NCI-H82 treated with DMSO at 0.1 percent for 48 hours (cell line): ENCODE measurements at regions not wholly inside any gene's neighbourhood (a gene's known extent, or its start where the extent isn't known, plus 50 kb on each side); places are given as distances from the start of the nearest gene placed in this dataset.
"Not testable (repeated sequence)": the region's sequence is repeated elsewhere in the genome, so short reads cannot be mapped to it uniquely, and the experiment has no call there.

Source experiments
- DNase-seq: peaks from one replicate; lab custom pipeline; 2025; ENCODE audit not compliant: unreplicated experiment; lab: John Stamatoyannopoulos, UW

DNA sequence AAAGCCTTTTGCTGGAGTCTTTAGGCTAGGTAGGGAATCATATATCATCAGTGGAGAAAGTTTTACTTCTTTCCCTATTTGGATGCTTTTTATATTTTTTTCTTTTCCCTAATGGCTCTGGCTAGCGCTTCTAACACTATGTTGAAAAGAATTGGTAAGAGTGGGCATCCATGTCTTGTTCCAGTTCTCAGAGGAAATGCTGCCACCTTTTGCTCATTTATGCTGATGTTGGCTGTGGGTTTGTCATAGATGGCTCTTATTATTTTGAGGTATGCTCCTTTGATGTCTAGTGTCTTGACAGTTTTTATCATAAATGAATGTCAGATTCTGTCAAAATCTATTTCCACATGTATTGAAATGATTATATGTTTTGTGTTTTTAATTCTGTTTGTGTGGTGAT is 1544.1 kb downstream of the REEP3 start:
- no peak for DNase-seq

DNA sequence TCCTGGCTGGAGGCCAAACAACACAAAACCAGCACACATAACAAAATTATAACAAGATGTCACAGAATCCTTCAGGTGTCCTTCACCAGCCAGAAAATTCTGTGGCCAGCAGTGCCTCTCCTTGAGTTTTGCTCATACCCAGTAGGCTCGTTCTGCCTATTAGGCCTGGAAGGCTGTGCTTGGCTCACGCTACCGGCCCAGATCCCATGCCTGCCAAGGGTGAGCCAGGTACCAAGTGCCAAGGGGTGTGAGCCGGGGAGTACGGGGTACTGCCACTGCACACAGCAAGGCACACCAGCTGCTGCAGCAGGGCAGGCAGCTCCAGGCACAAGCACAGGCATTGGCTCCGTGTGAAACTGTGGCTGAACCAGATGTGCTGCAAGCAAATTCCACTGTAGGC is 1562.0 kb downstream of the REEP3 start:
- no peak for DNase-seq

DNA sequence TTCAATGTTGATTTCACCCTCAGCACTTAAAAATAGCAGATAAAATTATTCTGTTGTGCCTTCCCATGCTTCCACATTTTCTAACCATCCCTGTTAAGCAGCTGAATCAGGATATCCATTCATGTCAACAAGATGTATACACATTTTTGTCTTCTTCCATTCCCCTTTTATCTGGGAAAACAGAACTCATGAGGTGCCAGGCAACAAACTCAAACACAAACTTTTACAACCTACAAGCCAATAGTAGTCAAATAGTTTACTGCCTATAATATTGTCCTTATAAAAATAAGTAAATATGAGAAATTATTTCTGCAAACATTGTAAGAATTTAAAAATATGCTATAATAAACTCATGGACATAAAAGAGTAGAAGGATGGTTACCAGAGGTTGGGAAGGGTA is 1569.8 kb downstream of the REEP3 start:
- no peak for DNase-seq

DNA sequence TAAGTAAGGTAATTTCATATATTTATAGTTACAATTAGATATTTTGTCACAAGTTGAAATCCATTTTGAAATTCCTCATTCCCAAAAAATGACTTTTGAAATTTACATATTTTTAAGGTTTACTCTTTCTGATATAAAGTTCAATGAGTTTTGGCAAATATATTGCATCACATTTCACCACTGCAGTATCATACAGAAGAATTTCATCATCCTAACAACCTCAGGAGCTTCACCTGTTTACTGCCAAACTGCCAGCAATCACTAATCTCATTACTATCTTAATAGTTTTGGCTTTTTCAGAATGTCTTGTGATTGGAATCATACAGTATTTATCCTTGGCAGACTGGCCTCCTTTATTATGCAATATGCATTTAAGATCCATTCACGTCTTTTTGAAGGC is 1578.9 kb downstream of the REEP3 start:
- no peak for DNase-seq

DNA sequence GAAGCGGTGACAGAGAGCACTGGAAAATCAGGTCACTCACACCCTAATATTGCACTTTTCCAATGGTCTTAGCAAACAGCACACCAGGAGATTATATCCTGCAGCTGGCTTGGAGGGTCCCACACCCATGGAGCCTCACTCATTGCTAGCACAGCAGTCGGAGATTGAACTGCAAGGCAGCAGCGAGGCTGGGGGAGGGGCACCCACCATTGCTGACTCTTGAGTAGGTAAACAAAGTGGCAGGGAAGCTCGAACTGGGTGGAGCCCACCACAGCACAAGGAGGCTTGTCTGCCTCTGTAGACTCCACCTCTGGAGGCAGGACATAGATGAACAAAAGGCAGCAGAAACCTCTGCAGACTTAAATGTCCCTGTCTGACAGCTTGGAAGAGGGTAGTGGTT is 1579.7 kb downstream of the REEP3 start:
- DNase-seq, result not testable (repeated sequence)

DNA sequence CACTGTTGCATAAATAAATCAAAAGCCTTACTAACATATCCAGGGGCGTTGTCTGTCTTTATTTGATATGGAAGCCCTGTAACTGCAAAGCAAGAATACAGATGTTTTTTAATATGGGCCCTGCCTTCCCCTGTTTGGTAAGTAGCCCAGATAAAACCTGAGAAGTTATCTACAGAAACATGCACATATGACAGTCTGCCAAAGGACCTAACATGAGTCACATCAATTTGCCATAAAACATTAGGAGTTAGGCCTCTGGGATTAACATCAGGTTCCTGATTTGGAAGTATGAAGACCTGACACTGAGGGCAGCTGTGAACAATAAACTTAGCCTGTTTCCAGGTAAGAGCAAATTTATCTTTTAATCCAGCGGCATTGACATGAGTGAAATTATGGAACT is 1588.8 kb downstream of the REEP3 start:
- DNase-seq, result no peak

DNA sequence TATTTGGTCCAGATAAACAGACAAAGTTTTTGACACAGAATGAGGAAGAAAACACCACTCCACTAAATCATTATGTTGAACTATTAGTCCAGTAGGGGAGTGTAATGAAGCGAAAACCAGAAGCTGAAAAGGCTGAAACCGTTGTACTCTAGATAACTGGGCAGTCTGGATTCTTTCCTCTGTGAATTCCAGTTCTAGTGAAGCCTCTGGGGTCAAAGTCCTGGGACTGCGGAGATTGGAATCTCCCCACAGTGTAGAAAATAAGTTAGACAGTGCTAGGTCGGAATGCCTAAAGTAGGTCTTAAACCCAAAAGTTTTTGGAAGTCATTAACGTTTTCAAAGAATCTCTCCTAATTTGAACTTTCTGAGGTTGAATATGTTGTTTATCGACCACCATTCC is 1589.9 kb downstream of the REEP3 start:
- DNase-seq, result not testable (repeated sequence)

DNA sequence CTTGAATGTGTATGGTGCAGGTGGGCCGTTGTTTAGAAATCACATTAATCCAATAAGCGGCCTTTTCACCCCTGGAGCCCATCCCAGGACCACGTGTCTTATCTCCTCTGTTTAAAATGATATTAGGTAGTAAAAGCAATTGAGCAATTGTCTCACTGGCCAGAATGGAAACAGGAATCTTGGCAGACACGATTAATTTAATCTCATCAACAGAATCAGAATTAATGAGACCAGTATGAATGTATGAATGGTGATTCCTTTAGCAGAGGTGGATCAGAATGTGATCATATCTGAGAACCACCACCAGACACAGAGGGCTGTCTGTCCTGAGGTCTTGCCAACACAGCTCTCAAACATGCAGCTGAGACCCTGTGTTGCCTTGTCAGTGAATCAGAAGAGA is 1591.4 kb downstream of the REEP3 start:
- no peak for DNase-seq

DNA sequence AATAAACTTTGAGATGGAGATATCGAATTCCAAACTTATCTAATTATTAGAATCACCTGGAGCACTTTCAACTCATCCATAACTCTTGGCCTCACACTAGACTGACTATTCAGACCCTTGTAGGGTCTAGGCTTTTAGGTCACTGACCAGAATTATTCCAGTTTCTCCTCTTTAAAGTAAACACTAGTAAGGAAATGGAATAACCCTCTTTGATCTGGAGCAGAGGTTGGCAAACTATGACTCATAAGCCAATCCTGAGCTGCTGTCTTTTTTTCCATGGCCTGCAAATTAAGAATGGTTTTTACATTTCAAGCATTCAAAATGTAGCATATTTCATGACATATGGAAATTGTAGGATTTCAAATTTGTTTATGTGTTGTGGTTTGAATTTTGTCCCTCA is 1601.9 kb downstream of the REEP3 start:
- DNase-seq, result no peak

DNA sequence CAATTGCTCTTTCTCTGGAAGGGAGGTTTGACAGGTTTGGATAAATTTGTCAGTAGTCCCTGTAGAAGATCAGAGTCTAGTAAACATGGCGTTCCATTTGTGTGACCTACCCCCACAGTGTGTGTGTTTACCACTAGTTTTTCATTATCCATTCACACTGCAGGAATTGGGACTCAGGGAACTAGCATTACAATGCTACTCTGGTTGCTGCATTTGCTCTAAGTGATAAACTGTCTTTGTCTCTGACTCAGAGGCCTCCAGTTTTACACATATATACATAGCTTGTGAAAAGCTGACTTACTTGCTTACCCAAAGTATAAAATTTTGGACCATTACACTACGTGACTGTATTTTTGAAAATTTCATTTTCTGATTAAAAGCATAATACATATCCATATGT is 1604.0 kb downstream of the REEP3 start:
- no peak for DNase-seq

DNA sequence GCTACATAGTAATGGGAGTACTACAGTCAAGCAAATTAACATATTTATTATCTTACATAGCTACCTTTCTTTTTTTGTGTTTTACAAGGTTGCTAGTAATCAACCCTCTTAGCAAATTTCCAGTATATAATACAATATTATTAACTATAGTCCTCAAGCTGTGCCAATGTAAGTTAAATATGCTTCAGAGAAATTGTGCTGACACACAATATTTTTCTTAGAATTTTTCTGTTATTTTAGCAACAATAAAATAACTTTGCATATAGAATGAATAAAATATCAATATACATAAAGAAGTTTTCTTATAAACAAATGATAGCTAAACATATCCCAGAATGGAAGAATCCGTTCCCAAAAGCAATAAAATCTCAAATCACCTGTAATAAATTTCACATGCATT is 1605.1 kb downstream of the REEP3 start:
- DNase-seq, result no peak

DNA sequence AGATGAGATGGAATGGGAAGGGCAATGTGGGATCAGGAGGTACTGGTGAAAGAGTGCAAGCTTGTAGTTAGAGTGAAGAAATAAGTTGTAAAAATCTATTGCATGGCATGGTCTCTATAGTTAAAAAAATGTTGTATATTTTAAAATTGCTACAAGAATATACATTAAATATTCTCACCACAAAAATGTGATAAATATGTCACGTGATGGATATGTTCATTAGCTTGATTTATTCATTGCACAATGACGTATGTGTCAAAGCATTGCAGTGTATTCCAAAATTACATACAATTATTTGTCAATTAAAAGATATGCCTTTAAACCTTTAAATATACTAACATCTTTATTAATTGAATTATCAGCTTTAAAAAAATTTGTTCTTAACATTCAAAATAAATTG is 1607.1 kb downstream of the REEP3 start:
- DNase-seq, result no peak

DNA sequence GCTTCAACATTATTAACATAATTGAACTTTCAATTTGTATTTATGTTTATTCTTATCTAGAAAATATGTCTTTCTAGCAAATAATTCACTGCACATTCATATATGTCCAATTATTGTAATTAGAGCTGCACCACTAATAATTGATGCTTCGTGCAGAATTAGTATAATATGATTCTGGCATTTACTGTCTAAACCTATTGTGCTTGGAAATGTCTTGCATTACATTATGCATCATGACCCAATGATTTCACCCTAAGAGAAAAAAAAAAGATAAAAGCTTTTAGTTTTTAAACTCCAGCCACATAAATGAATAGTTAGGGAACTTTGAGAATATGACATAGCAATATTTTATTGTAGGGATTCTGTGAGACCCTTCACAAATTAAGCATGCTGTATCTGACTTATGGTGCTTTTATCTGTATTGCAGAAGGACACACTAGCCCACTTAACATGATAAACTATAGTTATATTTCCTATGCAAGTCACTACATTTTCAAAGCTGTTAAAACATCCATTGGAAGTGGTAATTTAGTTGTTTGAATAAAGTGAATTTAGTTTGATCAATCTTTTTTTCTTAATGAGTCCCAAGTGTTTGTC is 1609.1 kb downstream of the REEP3 start:
- DNase-seq, result no peak

DNA sequence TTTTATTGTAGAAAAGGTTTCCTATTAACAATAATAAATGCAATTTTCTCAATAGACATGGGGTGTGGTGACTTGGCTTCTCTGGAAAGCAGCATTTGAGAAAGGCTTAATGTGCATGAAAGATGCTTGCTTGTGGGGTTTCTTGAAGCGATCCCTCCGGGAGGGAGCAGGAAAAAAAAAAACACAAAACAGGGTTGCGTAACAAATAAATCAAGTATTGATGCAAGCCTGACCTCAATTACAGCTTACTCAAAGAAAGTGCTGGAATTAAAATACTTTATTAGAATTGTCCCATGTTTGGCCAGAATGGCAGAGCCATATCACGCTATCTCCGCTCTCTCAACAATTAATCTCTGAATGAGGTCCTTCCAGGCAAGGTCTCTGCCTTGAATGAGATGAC is 1612.5 kb downstream of the REEP3 start:
- no peak for DNase-seq

DNA sequence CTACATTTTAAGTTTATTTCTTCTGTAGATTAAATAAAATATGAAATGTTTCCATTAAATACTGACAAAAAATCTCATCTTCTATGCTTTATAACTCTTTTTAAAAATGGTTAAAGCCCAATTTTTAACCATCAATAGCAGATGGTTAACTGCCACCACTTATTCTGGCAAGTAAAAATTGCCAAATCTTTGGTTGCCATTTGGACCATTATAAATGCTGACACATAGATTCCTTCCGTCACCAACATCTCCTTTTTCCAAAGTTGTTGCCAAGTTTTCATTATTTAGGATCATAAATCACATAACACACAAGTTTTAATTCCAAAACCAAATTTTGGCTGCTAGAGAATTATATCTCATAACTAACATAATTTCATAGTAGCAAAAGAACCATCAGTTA is 1614.3 kb downstream of the REEP3 start:
- DNase-seq, result no peak

DNA sequence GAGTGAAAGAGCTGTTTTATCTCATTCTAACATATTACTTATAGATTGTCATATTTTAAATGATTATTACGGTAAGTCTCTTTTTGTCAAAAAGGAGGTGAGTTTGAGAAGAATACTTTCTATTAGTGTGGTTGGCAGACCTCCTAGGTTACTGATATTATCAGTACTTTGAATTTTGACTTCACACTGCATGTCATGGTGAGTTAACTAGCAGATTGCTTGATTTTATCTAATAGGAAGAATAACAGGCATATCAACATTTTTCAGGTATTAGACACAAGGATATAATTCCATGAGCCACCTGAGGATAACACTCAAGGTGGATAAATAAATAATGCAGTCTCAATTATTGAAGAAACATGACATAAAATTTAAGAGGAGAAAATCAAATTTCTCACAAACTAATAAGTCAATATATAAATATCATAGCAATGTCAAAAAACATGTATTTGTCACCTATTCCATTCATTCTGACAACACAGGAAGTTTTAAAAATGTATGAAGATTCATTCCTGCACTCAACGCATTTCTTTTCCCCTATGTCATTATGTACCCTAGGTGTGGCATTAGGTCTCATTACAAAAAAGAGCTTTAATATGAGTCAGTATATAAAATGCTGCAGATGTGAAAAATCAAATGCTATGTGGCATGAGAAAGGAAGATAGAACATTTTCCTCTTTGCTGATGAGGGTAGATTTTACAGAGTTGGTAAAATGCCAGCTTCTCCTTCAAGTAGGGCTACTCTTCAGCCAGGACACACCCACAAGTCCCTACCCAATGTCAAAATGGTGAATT is 1621.6 kb downstream of the REEP3 start:
- DNase-seq, result no peak

DNA sequence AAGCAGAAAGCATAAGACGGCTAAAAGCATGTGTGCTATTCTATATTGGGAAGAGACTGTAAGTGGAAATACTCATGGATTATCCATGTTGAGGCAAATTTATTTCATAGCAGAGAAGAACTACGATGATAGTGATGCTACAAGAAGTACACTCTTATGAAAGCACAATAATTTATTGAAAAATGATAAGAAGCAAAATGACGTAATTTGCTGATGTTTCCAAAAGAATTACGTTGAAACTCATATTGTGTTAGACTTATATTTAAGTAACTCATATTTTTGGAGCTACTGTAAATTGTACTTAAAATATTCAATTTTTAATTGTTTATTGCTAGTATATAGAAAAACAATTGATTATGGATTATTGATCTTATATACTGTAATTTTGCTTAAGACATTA is 1622.5 kb downstream of the REEP3 start:
- DNase-seq, result no peak

DNA sequence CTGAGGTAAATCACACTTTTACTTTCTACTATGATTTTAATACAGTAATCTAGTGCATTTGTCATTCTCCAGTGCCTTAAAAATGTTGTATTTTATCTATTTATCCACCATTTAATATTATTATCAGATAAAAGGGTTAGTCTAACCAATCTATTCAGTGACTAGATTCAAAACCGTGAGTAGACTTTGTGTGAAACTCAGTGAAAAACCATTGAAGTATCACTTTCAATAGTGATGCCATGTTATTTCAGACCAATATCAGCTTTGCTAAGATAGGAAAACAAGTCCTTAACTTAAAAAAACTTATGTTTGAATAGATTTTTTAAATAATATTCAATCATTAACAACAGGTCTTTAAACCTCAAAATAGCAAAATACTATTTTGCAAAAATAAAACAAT is 1628.7 kb downstream of the REEP3 start:
- DNase-seq, result no peak

DNA sequence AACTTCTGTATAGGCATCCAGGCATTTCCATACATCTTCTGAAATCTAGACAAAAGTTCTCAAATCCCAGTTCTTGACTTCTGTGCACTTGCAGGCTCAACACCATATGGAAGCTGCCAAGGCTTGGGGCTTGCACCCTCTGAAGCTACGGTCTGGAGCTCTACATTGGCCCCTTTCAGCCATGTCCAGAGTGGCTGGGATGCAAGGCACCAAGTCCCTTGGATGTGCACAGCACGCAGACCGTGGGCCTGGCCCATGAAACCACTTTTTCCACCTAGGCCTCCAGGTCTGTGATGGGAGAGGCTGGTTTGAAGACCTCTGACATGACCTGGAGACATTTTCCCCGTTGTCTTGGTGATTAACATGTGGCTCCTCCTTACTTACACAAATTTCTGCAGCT is 1645.1 kb downstream of the REEP3 start:
- DNase-seq, result no peak

DNA sequence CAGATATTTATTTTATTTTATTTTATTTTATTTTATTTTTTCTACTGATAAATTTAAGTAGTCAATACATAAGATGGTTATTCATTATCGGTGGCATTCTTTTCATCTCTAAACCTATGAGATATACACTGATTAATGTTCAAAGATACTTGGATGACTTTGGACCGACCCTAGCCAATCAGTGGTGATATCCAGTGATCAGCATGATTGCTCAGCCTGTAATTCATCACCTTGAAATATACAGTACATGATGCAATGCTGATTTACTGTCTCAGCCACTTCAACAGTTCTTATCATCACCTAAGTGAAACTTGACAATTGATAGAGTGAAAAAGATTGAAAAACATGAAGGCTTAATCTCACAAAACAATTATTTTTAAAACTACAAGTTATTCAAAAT is 1651.0 kb downstream of the REEP3 start:
- DNase-seq, result no peak

DNA sequence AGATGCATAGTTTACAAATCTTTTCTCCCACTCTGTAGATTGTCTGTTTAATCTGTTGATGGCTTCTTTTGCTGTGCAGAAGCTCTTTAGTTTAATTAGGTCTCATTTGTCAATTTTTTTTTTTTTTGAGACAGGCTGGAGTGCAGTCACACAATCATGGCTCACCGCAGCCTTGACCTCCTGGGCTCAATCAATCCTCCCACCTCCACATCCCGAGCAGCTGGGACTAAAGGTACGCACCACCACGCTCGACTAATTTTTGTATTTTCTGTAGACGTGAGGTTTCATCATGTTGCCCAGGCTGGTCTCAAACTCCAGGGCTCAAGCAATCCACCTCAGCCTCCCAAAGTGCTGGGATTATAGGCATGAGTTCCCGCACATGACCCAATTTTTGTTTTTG is 1655.8 kb downstream of the REEP3 start:
- DNase-seq, result no peak

DNA sequence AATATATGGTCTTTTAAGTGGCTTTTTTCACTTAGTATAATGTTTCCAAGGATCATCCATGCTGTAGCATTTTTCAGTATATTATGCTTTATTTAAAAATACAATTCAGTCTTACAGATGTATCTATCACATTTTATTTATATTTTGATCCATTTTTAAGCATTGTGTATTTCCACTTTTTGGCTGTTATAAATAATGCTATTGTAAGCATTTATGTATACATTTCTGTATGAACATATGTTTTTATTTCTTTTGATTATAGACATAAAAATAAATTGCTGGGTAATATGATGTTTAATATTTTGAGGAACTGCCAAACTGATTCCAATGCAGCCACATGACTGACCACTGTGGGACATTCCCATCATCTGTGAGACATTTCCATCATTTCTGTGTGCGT is 1662.0 kb downstream of the REEP3 start:
- DNase-seq, result no peak

DNA sequence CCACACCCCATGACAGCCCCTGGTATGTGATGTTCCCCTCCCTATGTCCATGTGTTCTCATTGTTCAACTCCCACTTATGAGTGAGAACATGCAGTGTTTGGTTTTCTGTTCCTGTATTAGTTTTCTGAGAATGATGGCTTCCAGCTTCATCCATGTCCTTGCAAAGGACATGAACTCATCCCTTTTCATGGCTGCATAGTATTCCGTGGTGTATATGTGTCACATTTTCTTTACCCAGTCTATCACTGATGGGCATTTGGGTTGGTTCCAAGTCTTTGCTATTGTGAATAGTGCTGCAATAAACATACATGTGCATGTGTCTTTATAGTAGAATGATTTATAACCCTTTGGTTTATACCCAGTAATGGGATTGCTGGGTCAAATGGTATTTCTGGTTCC is 1665.5 kb downstream of the REEP3 start:
- DNase-seq, result not testable (repeated sequence)
